Parathyroid adenoma (tissue), 2 donors: ENCODE measurements at regions not wholly inside any gene's neighbourhood (a gene's known extent, or its start where the extent isn't known, plus 50 kb on each side); places are given as distances from the start of the nearest gene placed in this dataset.

Experiments
- H2AFZ ChIP-seq: fragments of 300-600 bp; sonication (generic); one replicate; pipeline ENCODE4 v1.7.0; 2017; ENCODE audit warnings: antibody characterized with exemption, mild to moderate bottlenecking
- H3K27ac ChIP-seq: fragments of 300-600 bp; sonication (generic); one replicate; pipeline ENCODE4 v1.7.0; 2017
- H3K27me3 ChIP-seq: fragments of 300-600 bp; sonication (generic); one replicate; pipeline ENCODE4 v1.7.0; 2017; ENCODE audit warnings: low read length; ENCODE audit not compliant: control insufficient read depth, insufficient read depth
- H3K36me3 ChIP-seq: fragments of 300-600 bp; sonication (generic); one replicate; pipeline ENCODE4 v1.7.0; 2017; ENCODE audit warnings: low read length; ENCODE audit not compliant: control insufficient read depth, insufficient read depth
- H3K4me1 ChIP-seq: fragments of 300-600 bp; sonication (generic); one replicate; pipeline ENCODE4 v1.7.0; 2017; ENCODE audit warnings: control low read depth
- H3K4me2 ChIP-seq: fragments of 300-600 bp; sonication (generic); one replicate; pipeline ENCODE4 v1.7.0; 2017; ENCODE audit warnings: low read length
- H3K4me3 ChIP-seq: fragments of 300-600 bp; sonication (generic); one replicate; pipeline ENCODE4 v1.7.0; 2017; ENCODE audit warnings: low read depth, low read length
- H3K79me2 ChIP-seq: fragments of 300-600 bp; sonication (generic); one replicate; pipeline ENCODE4 v1.7.0; 2017; ENCODE audit warnings: control low read depth
- H3K9ac ChIP-seq: fragments of 300-600 bp; sonication (generic); one replicate; pipeline ENCODE4 v1.7.0; 2017; ENCODE audit warnings: mild to moderate bottlenecking
- H3K9me3 ChIP-seq: fragments of 300-600 bp; sonication (generic); one replicate; pipeline ENCODE4 v1.7.0; 2017; ENCODE audit warnings: low read length; ENCODE audit not compliant: control insufficient read depth
- CTCF ChIP-seq: fragments of 300-600 bp; sonication (generic); IDR thresholded peaks from one replicate; pipeline ENCODE4 v1.7.0; 2017; ENCODE audit warnings: antibody characterized with exemption, mild to moderate bottlenecking
- donor health status: primary hyperparathyroidism.

GRCh38 chr15:95676500-95676899 lies 654.0 kb upstream of the NR2F2 start:
- Histone ChIP-seq H3K36me3 (no peaks in the 10 kb centered on the region), H3K4me2 (no peak overlapping the region), H3K4me3 (no peak overlapping the region), H3K27ac (no peak overlapping the region), H3K9ac (no peak overlapping the region), H3K79me2 (no peaks in the 10 kb centered on the region), H3K9me3 (no peaks in the 10 kb centered on the region), H3K4me1 (no peaks in the 10 kb centered on the region), H3K27me3 (no peaks in the 10 kb centered on the region), H2AFZ (no peak overlapping the region)
- no peak for TF ChIP-seq CTCF

GRCh38 chr15:95679847-95680582 lies 650.5 kb upstream of the NR2F2 start:
- H3K4me2 ChIP-seq = no peak overlapping the region
- no peaks in the 10 kb centered on the region for H3K27me3 ChIP-seq
- H3K79me2 ChIP-seq = no peaks in the 10 kb centered on the region
- H3K9ac ChIP-seq = no peak overlapping the region
- no peaks in the 10 kb centered on the region for H3K9me3 ChIP-seq
- H3K4me3 ChIP-seq = no peak overlapping the region
- H2AFZ ChIP-seq = no peak overlapping the region
- no peak overlapping the region for H3K27ac ChIP-seq
- H3K36me3 ChIP-seq = no peaks in the 10 kb centered on the region
- H3K4me1 ChIP-seq = no peaks in the 10 kb centered on the region
- TF ChIP-seq CTCF = no peak

DNA sequence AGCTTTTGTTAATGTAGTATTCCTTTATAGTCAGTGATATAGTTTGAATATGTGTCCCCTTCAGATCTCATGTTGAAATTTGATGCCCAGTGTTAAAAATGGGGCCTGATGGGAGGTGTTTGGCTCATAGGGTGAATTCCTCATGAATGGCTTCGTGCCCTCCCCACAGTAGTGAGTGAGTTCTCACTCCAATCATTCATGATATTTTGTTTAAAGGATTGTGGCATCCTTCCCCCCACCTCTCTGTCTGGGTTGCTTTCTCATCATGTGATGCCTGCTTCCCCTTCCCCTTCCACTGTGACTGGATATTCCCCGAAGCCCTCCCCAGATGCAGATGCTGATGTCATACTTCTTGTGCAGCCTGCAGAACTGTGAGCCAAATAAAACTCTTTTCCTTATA lies 649.8 kb upstream of the NR2F2 start:
- Histone ChIP-seq H3K4me3 (no peak overlapping the region), H3K27me3 (no peaks in the 10 kb centered on the region), H3K9ac (no peak overlapping the region), H3K36me3 (no peaks in the 10 kb centered on the region), H3K79me2 (no peaks in the 10 kb centered on the region), H3K27ac (no peak overlapping the region), H3K4me2 (no peak overlapping the region), H2AFZ (no peak overlapping the region), H3K4me1 (no peaks in the 10 kb centered on the region), H3K9me3 (no peaks in the 10 kb centered on the region)
- no peak for TF ChIP-seq CTCF

GRCh38 chr15:95681836-95682544 lies 648.5 kb upstream of the NR2F2 start:
- no peaks in the 10 kb centered on the region for H3K4me1 ChIP-seq
- no peak for TF ChIP-seq CTCF
- no peak overlapping the region for H3K9ac ChIP-seq
- H3K4me3 ChIP-seq = no peak overlapping the region
- H3K36me3 ChIP-seq = no peaks in the 10 kb centered on the region
- no peak overlapping the region for H3K4me2 ChIP-seq
- no peaks in the 10 kb centered on the region for H3K79me2 ChIP-seq
- H3K9me3 ChIP-seq = no peaks in the 10 kb centered on the region
- no peak overlapping the region for H3K27ac ChIP-seq
- H2AFZ ChIP-seq = no peak overlapping the region
- H3K27me3 ChIP-seq = no peaks in the 10 kb centered on the region

DNA sequence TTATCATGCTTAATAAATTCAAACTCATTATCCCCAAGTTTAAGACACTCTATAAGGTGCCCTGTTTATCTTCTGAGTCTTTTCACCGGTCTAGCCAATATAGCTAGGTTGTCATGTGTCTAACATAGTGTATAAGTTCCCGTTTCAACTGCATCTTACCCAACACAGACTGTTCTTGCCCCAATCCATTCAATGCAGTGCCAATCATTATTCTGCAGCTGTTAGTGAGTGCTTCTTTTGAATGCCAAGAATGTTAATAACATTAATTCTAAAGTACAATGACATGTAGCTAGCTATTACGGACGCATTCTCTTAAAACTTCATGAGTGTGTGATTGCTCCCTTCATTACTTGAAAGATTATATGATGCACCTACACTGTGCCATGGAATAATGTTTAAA lies 646.4 kb upstream of the NR2F2 start:
- Histone ChIP-seq H3K4me3 (no peak overlapping the region), H3K27me3 (no peaks in the 10 kb centered on the region), H3K27ac (no peak overlapping the region), H2AFZ (no peak overlapping the region), H3K4me1 (no peaks in the 10 kb centered on the region), H3K36me3 (no peaks in the 10 kb centered on the region), H3K9me3 (no peaks in the 10 kb centered on the region), H3K79me2 (no peaks in the 10 kb centered on the region), H3K9ac (no peak overlapping the region), H3K4me2 (no peak overlapping the region)
- TF ChIP-seq CTCF = no peak
